ENCODE measurements at regions not wholly inside any gene's neighbourhood (a gene's known extent, or its start where the extent isn't known, plus 50 kb on each side); places are given as distances from the start of the nearest gene placed in this dataset.

DNA sequence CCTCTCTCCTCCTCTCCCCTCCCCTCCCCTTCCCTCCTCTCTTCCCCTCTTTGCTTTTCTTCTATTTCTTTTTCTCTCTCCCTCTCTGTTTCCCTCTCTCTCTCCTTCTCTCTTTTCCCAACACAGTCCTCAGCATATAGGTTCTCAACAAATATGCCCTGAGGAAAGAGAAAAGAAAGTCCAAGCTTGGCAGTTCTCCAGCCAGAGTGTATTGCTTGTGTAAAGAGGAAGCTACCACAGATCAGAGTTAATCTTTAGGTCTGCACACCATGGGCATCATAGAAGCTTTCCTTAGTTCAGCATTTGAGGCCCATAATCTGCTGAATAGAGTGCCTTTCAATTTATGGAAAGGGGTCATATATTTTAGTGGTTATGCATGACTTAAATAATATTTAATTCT is 382.8 kb upstream of the WWC1 start:
- no peak overlapping the region for H3K4me2 ChIP-seq (replicated peaks; ENCODE audit: extremely low read depth, low read length, poor library complexity, severe bottlenecking)
- H3K36me3 ChIP-seq (replicated peaks in 1 of 2; ENCODE audit: control insufficient read depth in 1 of 2, insufficient read depth in 2 of 2, low read length in 2 of 2), result no peaks in the 10 kb centered on the region
- Mint-ChIP-seq H3K36me3 (no peaks in the 10 kb centered on the region), H3K4me1 (no peaks in the 10 kb centered on the region), H3K27ac (no peak overlapping the region), H3K9me3 (peaks cover 0 to 5% (median 0%) of the 10 kb centered on the region in 7 donors), H3K4me3 (no peak overlapping the region), H3K27me3 (ENCODE audit: low read depth in 3 of 3) (peaks cover 2 to 5% (median 3%) of the 10 kb centered on the region in 3 donors)
- no peak overlapping the region for H3K27ac ChIP-seq (ENCODE audit: low read depth in 1 of 2, low read length in 2 of 2)
- no peaks in the 10 kb centered on the region for H3K27me3 ChIP-seq (ENCODE audit: control insufficient read depth in 2 of 2, insufficient read depth in 2 of 2, low read length in 2 of 2)
- no peaks in the 10 kb centered on the region for H4K20me1 ChIP-seq (ENCODE audit: insufficient read depth, low read length)
- H2AFZ ChIP-seq (ENCODE audit: insufficient read depth, low read depth, low read length, poor library complexity, severe bottlenecking), result no peak overlapping the region
- H3K4me3 ChIP-seq (replicated peaks in 1 of 3; ENCODE audit: low read depth in 2 of 3, low read length in 3 of 3), result no peak overlapping the region
- H3K9me3 ChIP-seq (replicated peaks in 1 of 2; ENCODE audit: control insufficient read depth in 1 of 2, insufficient read depth in 1 of 2, low read length in 2 of 2), result no peaks in the 10 kb centered on the region
- TF ChIP-seq, protein P1, sequence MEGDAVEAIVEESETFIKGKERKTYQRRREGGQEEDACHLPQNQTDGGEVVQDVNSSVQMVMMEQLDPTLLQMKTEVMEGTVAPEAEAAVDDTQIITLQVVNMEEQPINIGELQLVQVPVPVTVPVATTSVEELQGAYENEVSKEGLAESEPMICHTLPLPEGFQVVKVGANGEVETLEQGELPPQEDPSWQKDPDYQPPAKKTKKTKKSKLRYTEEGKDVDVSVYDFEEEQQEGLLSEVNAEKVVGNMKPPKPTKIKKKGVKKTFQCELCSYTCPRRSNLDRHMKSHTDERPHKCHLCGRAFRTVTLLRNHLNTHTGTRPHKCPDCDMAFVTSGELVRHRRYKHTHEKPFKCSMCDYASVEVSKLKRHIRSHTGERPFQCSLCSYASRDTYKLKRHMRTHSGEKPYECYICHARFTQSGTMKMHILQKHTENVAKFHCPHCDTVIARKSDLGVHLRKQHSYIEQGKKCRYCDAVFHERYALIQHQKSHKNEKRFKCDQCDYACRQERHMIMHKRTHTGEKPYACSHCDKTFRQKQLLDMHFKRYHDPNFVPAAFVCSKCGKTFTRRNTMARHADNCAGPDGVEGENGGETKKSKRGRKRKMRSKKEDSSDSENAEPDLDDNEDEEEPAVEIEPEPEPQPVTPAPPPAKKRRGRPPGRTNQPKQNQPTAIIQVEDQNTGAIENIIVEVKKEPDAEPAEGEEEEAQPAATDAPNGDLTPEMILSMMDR (IDR thresholded peaks at IDR 0.05), result no peak
- DNase-seq, result no peak
- H3K79me2 ChIP-seq (ENCODE audit: insufficient read depth, low read length), result no peaks in the 10 kb centered on the region
- no peaks in the 10 kb centered on the region for H3K4me1 ChIP-seq (ENCODE audit: control insufficient read depth in 1 of 2, insufficient read depth in 2 of 2, low read length in 2 of 2)
- intact Hi-C loops (cut with micrococcal nuclease), result no loop called here
- H3K9ac ChIP-seq (ENCODE audit: insufficient read depth, low read length, poor library complexity, severe bottlenecking), result no peak overlapping the region

DNA sequence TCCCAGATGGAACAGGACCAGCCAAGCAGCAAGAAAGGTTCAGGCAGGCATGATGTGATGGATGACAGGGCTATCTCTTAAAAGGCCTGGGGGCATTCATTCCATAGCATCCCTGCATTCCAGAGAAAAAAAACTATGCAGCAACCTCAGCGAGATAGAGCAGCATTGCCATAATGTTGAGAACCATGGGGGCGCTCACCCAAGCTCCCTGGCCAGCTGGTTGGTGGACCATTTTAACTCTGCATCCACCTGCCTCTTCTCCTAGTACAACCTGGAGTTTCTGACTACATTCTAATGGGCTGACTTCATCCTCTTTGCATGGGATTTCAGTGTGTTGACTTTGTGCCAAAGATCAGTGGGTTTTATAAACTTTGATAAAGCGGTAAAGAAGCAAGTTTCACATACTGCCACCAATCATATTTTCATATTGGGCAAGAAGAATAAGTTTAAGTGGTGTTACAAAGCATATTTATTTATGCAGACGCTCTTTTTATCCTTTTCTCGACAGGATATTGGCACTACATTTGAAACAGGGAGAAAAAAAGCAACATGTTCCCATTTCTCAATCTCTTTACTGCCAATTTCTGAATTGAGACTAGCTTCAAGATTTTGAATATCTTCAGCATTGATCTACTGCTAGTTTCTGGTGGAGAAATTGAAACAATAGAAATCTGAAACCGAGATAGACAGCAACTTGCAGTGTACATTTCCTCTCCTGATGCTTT is 378.3 kb upstream of the WWC1 start:
- Histone ChIP-seq H3K4me3 (replicated peaks in 1 of 3; ENCODE audit: low read depth in 2 of 3, low read length in 3 of 3) (no peak overlapping the region), H3K4me1 (ENCODE audit: control insufficient read depth in 1 of 2, insufficient read depth in 2 of 2, low read length in 2 of 2) (no peaks in the 10 kb centered on the region), H3K36me3 (replicated peaks in 1 of 2; ENCODE audit: control insufficient read depth in 1 of 2, insufficient read depth in 2 of 2, low read length in 2 of 2) (no peaks in the 10 kb centered on the region), H3K4me2 (replicated peaks; ENCODE audit: extremely low read depth, low read length, poor library complexity, severe bottlenecking) (no peak overlapping the region), H3K27ac (ENCODE audit: low read depth in 1 of 2, low read length in 2 of 2) (no peak overlapping the region), H3K79me2 (ENCODE audit: insufficient read depth, low read length) (no peaks in the 10 kb centered on the region), H3K27me3 (ENCODE audit: control insufficient read depth in 2 of 2, insufficient read depth in 2 of 2, low read length in 2 of 2) (no peaks in the 10 kb centered on the region), H4K20me1 (ENCODE audit: insufficient read depth, low read length) (no peaks in the 10 kb centered on the region), H3K9ac (ENCODE audit: insufficient read depth, low read length, poor library complexity, severe bottlenecking) (no peak overlapping the region), H3K9me3 (replicated peaks in 1 of 2; ENCODE audit: control insufficient read depth in 1 of 2, insufficient read depth in 1 of 2, low read length in 2 of 2) (no peaks in the 10 kb centered on the region), H2AFZ (ENCODE audit: insufficient read depth, low read depth, low read length, poor library complexity, severe bottlenecking) (no peak overlapping the region)
- no peak overlapping the region for H3K4me3 Mint-ChIP-seq
- 89% methylated on average over 2 of the region's 6 CpGs for WGBS (ENCODE audit: insufficient coverage)
- H3K4me1 Mint-ChIP-seq, result no peaks in the 10 kb centered on the region
- H3K27ac Mint-ChIP-seq, result no peak overlapping the region
- H3K27me3 Mint-ChIP-seq (ENCODE audit: low read depth in 3 of 3), result peaks cover 0 to 2% (median 0%) of the 10 kb centered on the region in 3 donors
- intact Hi-C loops (cut with micrococcal nuclease), result no loop called here
- H3K9me3 Mint-ChIP-seq, result peaks cover 0 to 5% (median 0%) of the 10 kb centered on the region in 7 donors
- no peaks in the 10 kb centered on the region for H3K36me3 Mint-ChIP-seq
- no peak for DNase-seq
- TF ChIP-seq, protein P1 (IDR thresholded peaks at IDR 0.05), result no peak

Measured in CD14-positive monocyte (primary cell).